Fibroblast of mammary gland (primary cell): ENCODE measurements at regions not wholly inside any gene's neighbourhood (a gene's known extent, or its start where the extent isn't known, plus 50 kb on each side); places are given as distances from the start of the nearest gene placed in this dataset.
"Not testable (repeated sequence)": the region's sequence is repeated elsewhere in the genome, so short reads cannot be mapped to it uniquely, and the experiment has no call there.

Experiments
- DNase-seq: peaks from one replicate; pipeline ENCODE4 v3.0.0-alpha.2; 2010; ENCODE audit warnings: low read depth
- H3K4me3 ChIP-seq: 2 replicates; pipeline ENCODE4 v1.5.1; 2011; ENCODE audit warnings: low read depth, mild to moderate bottlenecking, low read length, moderate library complexity; ENCODE audit not compliant: control insufficient read depth
- TF ChIP-seq, protein P1 (sequence below): conservative IDR thresholded peaks from 2 replicates; pipeline ENCODE4 v1.5.1; 2011; ENCODE audit warnings: low read depth, low read length, inconsistent platforms; ENCODE audit not compliant: control insufficient read depth, insufficient read depth

DNA sequence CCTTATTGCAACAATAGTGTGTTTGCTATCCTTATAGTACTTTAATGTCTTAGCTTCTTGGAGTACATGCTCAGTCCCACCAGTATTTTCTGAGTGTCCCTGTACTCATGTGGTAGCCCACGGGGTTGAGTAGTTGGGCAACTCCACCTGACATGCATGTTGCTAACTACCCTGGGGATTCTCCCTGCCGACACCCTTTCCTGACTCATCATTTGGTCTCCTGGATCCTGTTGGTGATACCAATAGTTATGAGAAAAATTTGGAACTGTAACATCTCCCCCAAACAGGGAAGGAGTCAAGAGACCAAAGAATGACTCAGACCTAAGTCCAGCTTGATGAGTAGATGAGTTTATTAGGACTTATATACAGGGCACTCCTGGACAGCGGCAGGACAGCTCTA is 101.6 kb downstream of the BRMS1L start:
- TF ChIP-seq, protein P1, sequence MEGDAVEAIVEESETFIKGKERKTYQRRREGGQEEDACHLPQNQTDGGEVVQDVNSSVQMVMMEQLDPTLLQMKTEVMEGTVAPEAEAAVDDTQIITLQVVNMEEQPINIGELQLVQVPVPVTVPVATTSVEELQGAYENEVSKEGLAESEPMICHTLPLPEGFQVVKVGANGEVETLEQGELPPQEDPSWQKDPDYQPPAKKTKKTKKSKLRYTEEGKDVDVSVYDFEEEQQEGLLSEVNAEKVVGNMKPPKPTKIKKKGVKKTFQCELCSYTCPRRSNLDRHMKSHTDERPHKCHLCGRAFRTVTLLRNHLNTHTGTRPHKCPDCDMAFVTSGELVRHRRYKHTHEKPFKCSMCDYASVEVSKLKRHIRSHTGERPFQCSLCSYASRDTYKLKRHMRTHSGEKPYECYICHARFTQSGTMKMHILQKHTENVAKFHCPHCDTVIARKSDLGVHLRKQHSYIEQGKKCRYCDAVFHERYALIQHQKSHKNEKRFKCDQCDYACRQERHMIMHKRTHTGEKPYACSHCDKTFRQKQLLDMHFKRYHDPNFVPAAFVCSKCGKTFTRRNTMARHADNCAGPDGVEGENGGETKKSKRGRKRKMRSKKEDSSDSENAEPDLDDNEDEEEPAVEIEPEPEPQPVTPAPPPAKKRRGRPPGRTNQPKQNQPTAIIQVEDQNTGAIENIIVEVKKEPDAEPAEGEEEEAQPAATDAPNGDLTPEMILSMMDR: no peak
- peak; percentile 42 for DNase-seq
- no peak overlapping the region for H3K4me3 ChIP-seq

DNA sequence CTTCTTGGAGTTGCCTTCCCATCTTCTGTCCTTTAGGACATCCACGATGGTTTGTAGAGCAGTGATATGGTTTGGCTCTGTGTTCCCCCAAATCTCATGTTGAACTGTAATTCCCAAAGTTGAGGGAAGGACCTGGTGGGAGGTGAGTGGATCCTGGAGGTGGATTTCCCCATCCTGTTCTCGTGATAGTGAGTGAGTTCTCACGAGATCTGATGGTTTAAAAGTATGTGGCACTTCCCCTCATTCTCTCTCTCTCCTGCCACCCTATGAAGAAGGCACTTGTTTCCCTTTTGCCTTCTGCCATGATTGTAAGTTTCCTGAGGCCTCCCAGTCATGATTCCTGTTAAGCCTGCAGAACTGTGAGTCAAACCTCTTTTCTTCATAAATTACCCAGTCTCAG is 99.2 kb downstream of the BRMS1L start:
- H3K4me3 ChIP-seq: no peak overlapping the region
- TF ChIP-seq, protein P1: no peak
- DNase-seq: no peak

GRCh38 chr14:35922590-35922989 is 96.5 kb downstream of the BRMS1L start:
- not testable (repeated sequence) for DNase-seq, H3K4me3 ChIP-seq

GRCh38 chr14:35921745-35922144 is 95.6 kb downstream of the BRMS1L start:
- TF ChIP-seq, protein P1: no peak
- DNase-seq: no peak
- no peak overlapping the region for H3K4me3 ChIP-seq
